SK-N-SH (cell line): ENCODE measurements at regions not wholly inside any gene's neighbourhood (a gene's known extent, or its start where the extent isn't known, plus 50 kb on each side); places are given as distances from the start of the nearest gene placed in this dataset.

ENCODE experiments used
- CTCF ChIA-PET: fragments of 300-600, 350-600 bp; formaldehyde crosslinking; extraction: SDS; loops from one replicate; lab custom pipeline; 2021; lab: Yijun Ruan, JAX
- POLR2A ChIA-PET: fragments of 350-600 bp; sonication (Branson Sonifier 250); formaldehyde crosslinking; extraction: SDS; loops from one replicate; lab custom pipeline; 2020; ENCODE audit warnings: antibody characterized with exemption, inconsistent platforms; lab: Yijun Ruan, JAX
- DNase-seq: peaks from one replicate; pipeline ENCODE4 v3.0.0; 2012
- H2AFZ ChIP-seq: fragments of 200-600 bp; sonication (generic); 2 replicates; pipeline ENCODE4 v1.8.1; 2016; ENCODE audit warnings: antibody characterized with exemption, mild to moderate bottlenecking, low read depth
- H3F3A ChIP-seq: fragments of 200-600 bp; sonication (generic); replicated peaks from 2 replicates; pipeline ENCODE3; 2016; ENCODE audit warnings: antibody characterized with exemption, mild to moderate bottlenecking; ENCODE audit not compliant: insufficient read depth
- H3K27ac ChIP-seq, 2 experiments: fragments of 200-500 bp in 1 of 2; fragments of 200-600 bp in 1 of 2; sonication (Bioruptor generic) in 1 of 2; sonication (generic), shearing (Covaris generic) in 1 of 2; 2 replicates each; pipeline versions ENCODE4 v1.5.1 to v1.6.1; 2014 to 2016; ENCODE audit warnings: low read depth in 2 of 2, inconsistent platforms in 1 of 2, low read length in 1 of 2, mild to moderate bottlenecking in 1 of 2, mixed read lengths in 1 of 2
- H3K27me3 ChIP-seq: fragments of 200-600 bp; sonication (generic), shearing (Covaris generic); 2 replicates; pipeline ENCODE4 v1.6.1; 2016; ENCODE audit warnings: mixed run types; ENCODE audit not compliant: insufficient read depth
- H3K36me3 ChIP-seq, 2 experiments: fragments of 200-500 bp in 1 of 2; fragments of 200-600 bp in 1 of 2; sonication (Bioruptor generic) in 1 of 2; sonication (generic) in 1 of 2; replicated peaks in 1 of 2; 2 replicates each; pipeline versions ENCODE3 to v1.5.1; 2014 to 2016; ENCODE audit warnings: low read length in 1 of 2, mild to moderate bottlenecking in 1 of 2; ENCODE audit not compliant: insufficient read depth in 2 of 2, control insufficient read depth in 1 of 2
- H3K4me1 ChIP-seq, 2 experiments: fragments of 200-500 bp in 1 of 2; fragments of 200-600 bp in 1 of 2; sonication (Bioruptor generic) in 1 of 2; sonication (generic), shearing (Covaris generic) in 1 of 2; 2 replicates each; pipeline versions ENCODE4 v1.5.1 to v1.6.1; 2014 to 2016; ENCODE audit warnings: low read depth in 1 of 2, low read length in 1 of 2, mixed run types in 1 of 2; ENCODE audit not compliant: insufficient read depth in 2 of 2, control insufficient read depth in 1 of 2
- H3K4me2 ChIP-seq: fragments of 200-600 bp; sonication (generic), shearing (Covaris generic); 2 replicates; pipeline ENCODE4 v1.6.1; 2017; ENCODE audit warnings: mixed run types
- H3K4me3 ChIP-seq, 2 experiments: fragments of 200-500 bp in 1 of 2; fragments of 200-600 bp in 1 of 2; sonication (Bioruptor generic) in 1 of 2; sonication (generic), shearing (Covaris generic) in 1 of 2; 2 replicates each; pipeline versions ENCODE4 v1.5.1 to v1.8.1; 2014 to 2016; ENCODE audit warnings: low read depth in 2 of 2, inconsistent platforms in 1 of 2, low read length in 1 of 2, mild to moderate bottlenecking in 1 of 2, mixed read lengths in 1 of 2, moderate library complexity in 1 of 2
- H3K79me2 ChIP-seq: fragments of 200-600 bp; sonication (generic); 2 replicates; pipeline ENCODE4 v1.8.1; 2017; ENCODE audit warnings: mild to moderate bottlenecking; ENCODE audit not compliant: insufficient read depth
- H3K9ac ChIP-seq: fragments of 200-600 bp; sonication (generic); 2 replicates; pipeline ENCODE4 v1.6.1; 2017; ENCODE audit warnings: mixed run types
- H3K9me2 ChIP-seq: fragments of 200-600 bp; sonication (generic); 2 replicates; pipeline ENCODE4 v1.6.1; 2017; ENCODE audit warnings: mixed run types
- H3K9me3 ChIP-seq: fragments of 200-600 bp; sonication (generic); 2 replicates; pipeline ENCODE4 v1.6.1; 2017; ENCODE audit warnings: mixed run types, mild to moderate bottlenecking, moderate library complexity
- H4K20me1 ChIP-seq: fragments of 200-600 bp; sonication (generic); 2 replicates; pipeline ENCODE4 v1.6.1; 2017; ENCODE audit warnings: mild to moderate bottlenecking, mixed run types; ENCODE audit not compliant: insufficient read depth
- FOSL2 ChIP-seq: IDR thresholded peaks from 2 replicates; pipeline ENCODE4 v1.4.0; 2012; ENCODE audit warnings: low read depth, mild to moderate bottlenecking, moderate library complexity, borderline replicate concordance
- FOXJ3 ChIP-seq: sonication (generic); formaldehyde crosslinking; IDR thresholded peaks from 2 replicates; pipeline ENCODE4 v1.5.1; 2020; ENCODE audit warnings: mild to moderate bottlenecking, missing genetic modification reagents
- GATA2 ChIP-seq: sonication (generic); formaldehyde crosslinking; IDR thresholded peaks from 2 replicates; pipeline ENCODE4 v1.5.0; 2020; ENCODE audit warnings: mild to moderate bottlenecking, missing genetic modification reagents
- MAX ChIP-seq: IDR thresholded peaks from 2 replicates; pipeline ENCODE4 v1.4.0; 2012; ENCODE audit warnings: low read depth
- MEF2A ChIP-seq: IDR thresholded peaks from 2 replicates; pipeline ENCODE4 v1.4.0; 2012; ENCODE audit warnings: low read depth, borderline replicate concordance
- MXI1 ChIP-seq: IDR thresholded peaks from 2 replicates; pipeline ENCODE4 v1.6.1; 2012; ENCODE audit warnings: mild to moderate bottlenecking, low read depth, low read length, improper control_type of control experiment
- NFIC ChIP-seq: IDR thresholded peaks from 2 replicates; pipeline ENCODE4 v1.4.0; 2012; ENCODE audit warnings: borderline replicate concordance
- NRF1 ChIP-seq: IDR thresholded peaks from 2 replicates; pipeline ENCODE4 v1.6.1; 2012; ENCODE audit warnings: low read depth, mild to moderate bottlenecking, low read length
- RXRA ChIP-seq: IDR thresholded peaks from 2 replicates; pipeline ENCODE4 v1.4.0; 2012; ENCODE audit warnings: low read depth, mild to moderate bottlenecking, borderline replicate concordance
- TAF1 ChIP-seq: IDR thresholded peaks from 2 replicates; pipeline ENCODE4 v1.6.1; 2012; ENCODE audit warnings: low read depth, mild to moderate bottlenecking, low read length, moderate library complexity, borderline replicate concordance
- TCF12 ChIP-seq: IDR thresholded peaks from 2 replicates; pipeline ENCODE4 v1.4.0; 2012
- TEAD4 ChIP-seq: IDR thresholded peaks from 2 replicates; pipeline ENCODE4 v1.4.0; 2012; ENCODE audit warnings: mild to moderate bottlenecking, borderline replicate concordance; ENCODE audit not compliant: insufficient read depth
- USF1 ChIP-seq: IDR thresholded peaks from 2 replicates; pipeline ENCODE4 v1.4.0; 2012; ENCODE audit warnings: low read depth, borderline replicate concordance
- WGBS: methylation state at CpG from one replicate; pipeline ENCODE4 v1.1.6; 2017; ENCODE audit warnings: low lambda C conversion rate; 5-methylcytosine and 5-hydroxymethylcytosine counted together

GRCh38 chr4:187183826-187184225, 460.2 kb upstream of the FAT1 start:
- no peak overlapping the region for H3K4me2 ChIP-seq
- no peak for DNase-seq
- no peak overlapping the region for H3K27ac ChIP-seq
- H3K79me2 ChIP-seq = no peaks in the 10 kb centered on the region
- no peak for TF ChIP-seq GATA2 (CRISPR knock-in tag)
- no peak for TF ChIP-seq NRF1
- no peak for TF ChIP-seq NFIC
- no peak for TF ChIP-seq FOXJ3 (CRISPR knock-in tag)
- TF ChIP-seq RXRA = no peak
- TF ChIP-seq MEF2A = no peak
- TF ChIP-seq FOSL2 = no peak
- no peak for TF ChIP-seq TCF12
- no peak for TF ChIP-seq TEAD4
- TF ChIP-seq USF1 = no peak
- TF ChIP-seq, all 33 proteins: peak for 0
- Histone ChIP-seq H2AFZ (no peak overlapping the region), H3K4me1 (no peaks in the 10 kb centered on the region; a peak in 1 of 4 replicates), H3K4me3 (no peak overlapping the region), H3K27me3 (no peaks in the 10 kb centered on the region), H3K9me3 (no peaks in the 10 kb centered on the region), H3K36me3 (no peaks in the 10 kb centered on the region), H3K9ac (no peak overlapping the region), H3K9me2 (no peaks in the 10 kb centered on the region), H4K20me1 (no peaks in the 10 kb centered on the region), H3F3A (no peaks in the 10 kb centered on the region)
- 31% methylated on average over 2 of the region's 2 CpGs for WGBS
- ChIA-PET CTCF (interaction anchor here (0.6 kb wide), 1 partner anchor 740 kb away, joined by 3 read pairs; no protein-coding TSS in a partner anchor), POLR2A (no interaction called here)

- no peaks in the 10 kb centered on the region for H3K9me2 ChIP-seq
- no peaks in the 10 kb centered on the region for H4K20me1 ChIP-seq
- TF ChIP-seq TAF1 (no peak), MXI1 (no peak), MAX (no peak), MEF2A (no peak)
- no peak overlapping the region for H3K4me3 ChIP-seq
- H3K27ac ChIP-seq = no peak overlapping the region
- 18% methylated on average over 6 of the region's 6 CpGs for WGBS
- H3F3A ChIP-seq = no peaks in the 10 kb centered on the region
- POLR2A ChIA-PET = no interaction called here
- DNase-seq = no peak
- H3K36me3 ChIP-seq = no peaks in the 10 kb centered on the region
- H2AFZ ChIP-seq = no peak overlapping the region
- H3K4me1 ChIP-seq = no peaks in the 10 kb centered on the region; a peak in 1 of 4 replicates
- H3K4me2 ChIP-seq = no peak overlapping the region
- H3K9ac ChIP-seq = no peak overlapping the region
- no peaks in the 10 kb centered on the region for H3K9me3 ChIP-seq
- CTCF ChIA-PET = no interaction called here
- H3K79me2 ChIP-seq = no peaks in the 10 kb centered on the region
- no peaks in the 10 kb centered on the region for H3K27me3 ChIP-seq
These were observed 460.9 kb upstream of the FAT1 start for GRCh38 chr4:187184508-187184907.

- CTCF ChIA-PET = no interaction called here
- H3K4me1 ChIP-seq = no peaks in the 10 kb centered on the region; a peak in 1 of 4 replicates
- no peak for DNase-seq
These were observed 464.5 kb upstream of the FAT1 start for GRCh38 chr4:187188118-187188517.

More at GRCh38 chr4:187188118-187188517, 464.5 kb upstream of the FAT1 start:
- no peaks in the 10 kb centered on the region for H4K20me1 ChIP-seq
- POLR2A ChIA-PET = no interaction called here
- H3K79me2 ChIP-seq = no peaks in the 10 kb centered on the region
- WGBS = 16% methylated on average over 7 of the region's 7 CpGs
- H3K4me3 ChIP-seq = no peak overlapping the region
- no peak overlapping the region for H3K4me2 ChIP-seq
- no peaks in the 10 kb centered on the region for H3K9me2 ChIP-seq
- no peaks in the 10 kb centered on the region for H3K36me3 ChIP-seq
- no peaks in the 10 kb centered on the region for H3K9me3 ChIP-seq
- TF ChIP-seq GATA2 (CRISPR knock-in tag) = no peak
- TF ChIP-seq FOSL2 = no peak
- no peak overlapping the region for H3K9ac ChIP-seq
- H3K27ac ChIP-seq = no peak overlapping the region
- H2AFZ ChIP-seq = no peak overlapping the region
- H3K27me3 ChIP-seq = no peaks in the 10 kb centered on the region
- no peaks in the 10 kb centered on the region for H3F3A ChIP-seq
